ENCODE measurements at regions not wholly inside any gene's neighbourhood (a gene's known extent, or its start where the extent isn't known, plus 50 kb on each side); places are given as distances from the start of the nearest gene placed in this dataset.

- TF ChIP-seq CTCF (conservative IDR thresholded peaks at IDR 0.05; ENCODE audit: low read depth) = no peak
- H3K27ac ChIP-seq = no peak overlapping the region
- POLR2A ChIA-PET (ENCODE audit: low non-redundant PET) = no interaction called here
- DNase-seq (ENCODE audit: low spot score) = no peak
- CTCF ChIA-PET = interaction anchor here (0.6 to 0.7 kb wide), 3 partner anchors 13 to 629 kb away, joined by 3 to 4 read pairs (median 3); no protein-coding TSS in a partner anchor
Observed at GRCh38 chr2:39851251-39851650, 72.2 kb upstream of the THUMPD2 start.

- no peak for DNase-seq (ENCODE audit: low spot score)
- no peak overlapping the region for H3K27ac ChIP-seq
- TF ChIP-seq CTCF (conservative IDR thresholded peaks at IDR 0.05; ENCODE audit: low read depth) = no peak
- POLR2A ChIA-PET (ENCODE audit: low non-redundant PET) = no interaction called here
- CTCF ChIA-PET = no interaction called here
Observed at GRCh38 chr2:39849982-39850526, 71.0 kb upstream of the THUMPD2 start.

- ChIA-PET POLR2A (ENCODE audit: low non-redundant PET) (no interaction called here), CTCF (interaction anchor here (0.6 to 0.7 kb wide), 2 partner anchors 33 to 537 kb away, joined by 3 read pairs; no protein-coding TSS in a partner anchor)
- TF ChIP-seq CTCF (conservative IDR thresholded peaks at IDR 0.05; ENCODE audit: low read depth) = no peak
- H3K27ac ChIP-seq = no peak overlapping the region
- DNase-seq (ENCODE audit: low spot score) = no peak
Observed at GRCh38 chr2:39849064-39849463, 70.0 kb upstream of the THUMPD2 start.

GRCh38 chr2:39845460-39846146 is 66.5 kb upstream of the THUMPD2 start:
- H3K27ac ChIP-seq = no peak overlapping the region
- CTCF ChIA-PET = interaction anchor here (1.1 to 1.2 kb wide), 2 partner anchors 12 to 26 kb away, joined by 3 read pairs; no protein-coding TSS in a partner anchor
- DNase-seq (ENCODE audit: low spot score) = peak; percentile 90
- no peak for TF ChIP-seq CTCF (conservative IDR thresholded peaks at IDR 0.05; ENCODE audit: low read depth)
- POLR2A ChIA-PET (ENCODE audit: low non-redundant PET) = no interaction called here

GRCh38 chr2:39839261-39839848 is 60.3 kb upstream of the THUMPD2 start:
- DNase-seq (ENCODE audit: low spot score) = no peak
- TF ChIP-seq CTCF (conservative IDR thresholded peaks at IDR 0.05; ENCODE audit: low read depth) = no peak
- ChIA-PET CTCF (no interaction called here), POLR2A (ENCODE audit: low non-redundant PET) (no interaction called here)
- H3K27ac ChIP-seq = no peak overlapping the region

GRCh38 chr2:39838589-39838988 is 59.5 kb upstream of the THUMPD2 start:
- CTCF ChIA-PET = interaction anchor here (0.6 kb wide), 1 partner anchor 416 kb away, joined by 5 read pairs; no protein-coding TSS in a partner anchor
- no peak for DNase-seq (ENCODE audit: low spot score)
- POLR2A ChIA-PET (ENCODE audit: low non-redundant PET) = no interaction called here
- TF ChIP-seq CTCF (conservative IDR thresholded peaks at IDR 0.05; ENCODE audit: low read depth) = no peak
- H3K27ac ChIP-seq = no peak overlapping the region
